B cell (primary cell): ENCODE measurements at regions not wholly inside any gene's neighbourhood (a gene's known extent, or its start where the extent isn't known, plus 50 kb on each side); places are given as distances from the start of the nearest gene placed in this dataset.

ENCODE experiments used
- ATAC-seq: fragments of 200-7000 bp; cut with Tn5 transposase; one replicate; pipeline ENCODE4 v1.10.0; 2021; ENCODE audit warnings: low read depth, mild to moderate bottlenecking, moderate number of reproducible peaks, moderate library complexity
- CTCF ChIA-PET: fragments of 350-600 bp; sonication (Branson Sonifier 250); formaldehyde crosslinking; loops from one replicate; lab custom pipeline; 2021; ENCODE audit warnings: antibody characterized with exemption, inconsistent platforms; lab: Charles Lee
- POLR2A ChIA-PET: fragments of 350-600 bp; sonication (Branson Sonifier 250); formaldehyde crosslinking; loops from one replicate; lab custom pipeline; 2021; ENCODE audit warnings: antibody characterized with exemption; lab: Charles Lee
- DNase-seq: peaks from one replicate; pipeline ENCODE4 v3.0.0; 2013
- H2AFZ ChIP-seq: 2 replicates; pipeline ENCODE4 v1.6.1; 2012; ENCODE audit warnings: mild to moderate bottlenecking, low read depth, low read length; ENCODE audit not compliant: insufficient read depth, poor library complexity, severe bottlenecking
- H3K27ac ChIP-seq, 2 donors: 1 replicate in 1 of 2; 2 replicates in 1 of 2; pipeline ENCODE4 v1.5.1; 2012 to 2013; ENCODE audit warnings: low read length in 2 of 2, mild to moderate bottlenecking in 2 of 2, moderate library complexity in 1 of 2
- H3K27me3 ChIP-seq, 4 experiments: fragments of 200-600 bp in 1 of 4; sonication (generic) in 1 of 4; replicated peaks in 1 of 4; 1 replicate in 2 of 4; 2 replicates in 2 of 4; pipeline versions ENCODE4 v1.6.1 to v1.7.0; 2013 to 2016; ENCODE audit warnings: low read length in 3 of 4, mild to moderate bottlenecking in 2 of 4, mixed read lengths in 1 of 4, moderate library complexity in 1 of 4; ENCODE audit not compliant: insufficient read depth in 4 of 4, control insufficient read depth in 3 of 4; ENCODE audit errors: control extremely low read depth in 1 of 4
- H3K36me3 ChIP-seq, 2 experiments: replicated peaks in 1 of 2; 1 replicate in 1 of 2; 2 replicates in 1 of 2; pipeline versions ENCODE4 v1.6.1 to v1.7.1; 2013; ENCODE audit warnings: low read length in 1 of 2; ENCODE audit not compliant: insufficient read depth in 2 of 2, control insufficient read depth in 1 of 2; ENCODE audit errors: control extremely low read depth in 1 of 2, extremely low read depth in 1 of 2
- H3K4me1 ChIP-seq, 2 donors: fragments of 200-600 bp in 1 of 2; sonication (generic) in 1 of 2; 1 replicate in 1 of 2; 2 replicates in 1 of 2; pipeline versions ENCODE4 v1.5.1 to v1.6.1; 2013 to 2017; ENCODE audit warnings: low read length in 2 of 2; ENCODE audit not compliant: control insufficient read depth in 2 of 2, insufficient read depth in 2 of 2
- H3K4me2 ChIP-seq: replicated peaks from 2 replicates; pipeline ENCODE3; 2012; ENCODE audit warnings: mild to moderate bottlenecking, low read depth, low read length; ENCODE audit not compliant: poor library complexity, severe bottlenecking
- H3K4me3 ChIP-seq, 5 experiments: fragments of 200-600 bp in 1 of 5; sonication (generic) in 1 of 5; 1 replicate in 3 of 5; 2 replicates in 2 of 5; pipeline versions ENCODE4 v1.5.1 to v1.7.0; 2011 to 2016; ENCODE audit warnings: low read length in 4 of 5, mild to moderate bottlenecking in 4 of 5, low read depth in 2 of 5, control low read depth in 1 of 5, moderate library complexity in 1 of 5; ENCODE audit not compliant: insufficient read depth in 1 of 5; ENCODE audit errors: control extremely low read depth in 1 of 5, extremely low read depth in 1 of 5
- H3K79me2 ChIP-seq: fragments of 200-600 bp; sonication (generic); one replicate; pipeline ENCODE4 v1.6.0; 2016; ENCODE audit warnings: low read length; ENCODE audit not compliant: control insufficient read depth, insufficient read depth
- H3K9ac ChIP-seq: fragments of 200-600 bp; sonication (generic); 2 replicates; pipeline ENCODE4 v1.6.1; 2017; ENCODE audit warnings: mild to moderate bottlenecking, low read length, moderate library complexity
- H3K9me3 ChIP-seq, 3 donors: one replicate each; pipeline versions ENCODE4 v1.6.1 to v1.7.1; 2013; ENCODE audit warnings: low read length in 2 of 3; ENCODE audit not compliant: control insufficient read depth in 2 of 3, insufficient read depth in 1 of 3; ENCODE audit errors: control extremely low read depth in 1 of 3
- H4K20me1 ChIP-seq: 2 replicates; pipeline ENCODE4 v1.6.0; 2012; ENCODE audit warnings: mild to moderate bottlenecking, low read length; ENCODE audit not compliant: insufficient read depth, control insufficient read depth, poor library complexity, severe bottlenecking
- H3K27ac Mint-ChIP-seq: one replicate; pipeline ENCODE4 v1.8.0; 2021; ENCODE audit warnings: mixed read lengths
- H3K27me3 Mint-ChIP-seq: one replicate; pipeline ENCODE4 v1.8.0; 2021; ENCODE audit warnings: mixed read lengths
- H3K4me1 Mint-ChIP-seq: one replicate; pipeline ENCODE4 v1.8.0; 2021; ENCODE audit warnings: mixed read lengths
- H3K4me3 Mint-ChIP-seq: one replicate; pipeline ENCODE4 v1.8.0; 2021; ENCODE audit warnings: mixed read lengths
- H3K9me3 Mint-ChIP-seq: one replicate; pipeline ENCODE4 v1.8.0; 2022; ENCODE audit warnings: mixed read lengths; ENCODE audit not compliant: insufficient read depth
- CTCF ChIP-seq: fragments of 200-600 bp; IDR thresholded peaks from one replicate; pipeline ENCODE4 v1.8.0; 2022; ENCODE audit warnings: antibody characterized with exemption, mild to moderate bottlenecking
- EZH2 ChIP-seq: IDR thresholded peaks from 2 replicates; pipeline ENCODE4 v1.6.1; 2012; ENCODE audit warnings: borderline replicate concordance, low read depth, mild to moderate bottlenecking, moderate library complexity, low read length; ENCODE audit not compliant: insufficient read depth, poor library complexity, severe bottlenecking
- WGBS: methylation state at CpG from one replicate; pipeline ENCODE4 v1.1.5; 2013; ENCODE audit warnings: missing lambda C conversion rate; ENCODE audit not compliant: insufficient coverage; 5-methylcytosine and 5-hydroxymethylcytosine counted together
- intact Hi-C: fragments of 100-400 bp; cut with micrococcal nuclease; formaldehyde crosslinking; loops from one replicate; pipeline ENCODE4 v1.10.0; 2022

GRCh38 chr1:81327103-81327710 lies 473.5 kb upstream of the ADGRL2 start:
- Histone ChIP-seq H3K9ac (no peak overlapping the region), H4K20me1 (no peaks in the 10 kb centered on the region), H3K4me3 (no peak overlapping the region), H3K79me2 (no peaks in the 10 kb centered on the region), H3K4me2 (no peak overlapping the region), H3K9me3 (no peaks in the 10 kb centered on the region), H3K27me3 (no peaks in the 10 kb centered on the region), H2AFZ (no peak overlapping the region), H3K27ac (no peak overlapping the region), H3K36me3 (no peaks in the 10 kb centered on the region), H3K4me1 (no peaks in the 10 kb centered on the region)
- Mint-ChIP-seq H3K4me1 (no peaks in the 10 kb centered on the region), H3K4me3 (no peak overlapping the region), H3K9me3 (no peaks in the 10 kb centered on the region), H3K27me3 (no peaks in the 10 kb centered on the region), H3K27ac (no peak overlapping the region)
- TF ChIP-seq EZH2: no peak
- no peak for TF ChIP-seq CTCF
- CTCF ChIA-PET: no interaction called here
- ATAC-seq (no peak), DNase-seq (no peak)
- POLR2A ChIA-PET: no interaction called here
- WGBS: no CpG with 5 or more reads among the region's 6 CpGs
- intact Hi-C loops: no loop called here

DNA sequence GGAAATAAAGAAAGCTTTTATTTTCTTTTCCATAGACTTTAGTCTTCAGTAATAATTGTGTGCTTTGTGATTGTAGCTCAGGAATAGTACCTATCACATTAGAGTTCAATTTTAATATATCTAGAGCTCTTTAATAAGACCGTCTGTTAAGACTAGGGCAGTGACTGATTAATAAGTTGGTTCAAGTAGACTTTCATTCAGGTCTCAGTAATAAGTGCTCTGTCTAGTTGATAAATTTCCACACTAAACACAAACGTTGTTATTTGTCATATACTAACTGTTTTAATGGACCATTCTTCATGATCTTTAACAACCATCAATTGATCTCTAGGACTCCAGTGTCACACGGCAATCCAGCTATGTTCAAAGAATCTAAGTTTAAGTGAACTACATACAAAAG lies 474.5 kb upstream of the ADGRL2 start:
- H3K4me1 Mint-ChIP-seq: no peaks in the 10 kb centered on the region
- H3K27me3 ChIP-seq: no peaks in the 10 kb centered on the region
- H3K27ac Mint-ChIP-seq: no peak overlapping the region
- H2AFZ ChIP-seq: no peak overlapping the region
- DNase-seq (no peak), ATAC-seq (no peak)
- intact Hi-C loops: no loop called here
- H3K27ac ChIP-seq: no peak overlapping the region
- H3K9ac ChIP-seq: no peak overlapping the region
- H3K4me3 ChIP-seq: no peak overlapping the region
- H3K9me3 Mint-ChIP-seq: no peaks in the 10 kb centered on the region
- no peaks in the 10 kb centered on the region for H4K20me1 ChIP-seq
- no peak overlapping the region for H3K4me2 ChIP-seq
- H3K36me3 ChIP-seq: no peaks in the 10 kb centered on the region
- H3K4me3 Mint-ChIP-seq: no peak overlapping the region
- no peaks in the 10 kb centered on the region for H3K27me3 Mint-ChIP-seq
- no peaks in the 10 kb centered on the region for H3K79me2 ChIP-seq
- POLR2A ChIA-PET: no interaction called here
- TF ChIP-seq EZH2 (no peak), CTCF (no peak)
- WGBS: no CpG with 5 or more reads among the region's 3 CpGs
- CTCF ChIA-PET: no interaction called here
- no peaks in the 10 kb centered on the region for H3K4me1 ChIP-seq
- no peaks in the 10 kb centered on the region for H3K9me3 ChIP-seq
